HG03469 (cell line): ENCODE measurements at regions not wholly inside any gene's neighbourhood (a gene's known extent, or its start where the extent isn't known, plus 50 kb on each side); places are given as distances from the start of the nearest gene placed in this dataset.
"Not testable (repeated sequence)": the region's sequence is repeated elsewhere in the genome, so short reads cannot be mapped to it uniquely, and the experiment has no call there.

Experiments
- ATAC-seq: cut with Tn5 transposase; IDR thresholded peaks from one replicate; pipeline ENCODE4 v1.9.1; 2021; ENCODE audit warnings: mild to moderate bottlenecking, moderate library complexity, moderate number of reproducible peaks; ENCODE audit not compliant: unreplicated experiment

- ATAC-seq = no peak
Measured at GRCh38 chr13:40344270-40345148, 321.9 kb downstream of the FOXO1 start.

- ATAC-seq = no peak
Measured at GRCh38 chr13:40345149-40345514, 321.3 kb downstream of the FOXO1 start.

- ATAC-seq = no peak
Measured at GRCh38 chr13:40345654-40346372, 320.6 kb downstream of the FOXO1 start.

GRCh38 chr13:40346592-40346991 lies 319.8 kb downstream of the FOXO1 start:
- ATAC-seq = no peak

GRCh38 chr13:40348096-40348679 lies 318.3 kb downstream of the FOXO1 start:
- no peak for ATAC-seq

- no peak for ATAC-seq
Measured at GRCh38 chr13:40350283-40350992, 316.0 kb downstream of the FOXO1 start.

GRCh38 chr13:40351537-40352379 lies 314.7 kb downstream of the FOXO1 start:
- ATAC-seq = no peak

- no peak for ATAC-seq
Measured at GRCh38 chr13:40352380-40352778, 314.1 kb downstream of the FOXO1 start.

- no peak for ATAC-seq
Measured at GRCh38 chr13:40352802-40353562, 313.5 kb downstream of the FOXO1 start.

- ATAC-seq = no peak
Measured at GRCh38 chr13:40355126-40355724, 311.2 kb downstream of the FOXO1 start.

GRCh38 chr13:40356011-40356410 lies 310.4 kb downstream of the FOXO1 start:
- no peak for ATAC-seq

- not testable (repeated sequence) for ATAC-seq
Measured at GRCh38 chr13:40356458-40356857, 310.0 kb downstream of the FOXO1 start.

- ATAC-seq = no peak
Measured at GRCh38 chr13:40362502-40362901, 303.9 kb downstream of the FOXO1 start.

GRCh38 chr13:40363653-40364052 lies 302.8 kb downstream of the FOXO1 start:
- no peak for ATAC-seq

- ATAC-seq = no peak
Measured at GRCh38 chr13:40366119-40366518, 300.3 kb downstream of the FOXO1 start.

- no peak for ATAC-seq
Measured at GRCh38 chr13:40368127-40368891, 298.1 kb downstream of the FOXO1 start.

GRCh38 chr13:40370661-40371060 lies 295.8 kb downstream of the FOXO1 start:
- ATAC-seq = no peak

GRCh38 chr13:40371531-40372125 lies 294.8 kb downstream of the FOXO1 start:
- no peak for ATAC-seq
